ENCODE measurements at regions not wholly inside any gene's neighbourhood (a gene's known extent, or its start where the extent isn't known, plus 50 kb on each side); places are given as distances from the start of the nearest gene placed in this dataset.

GRCh38 chr7:17663061-17663675 lies 277.1 kb downstream of the SNX13 start:
- intact Hi-C loops (cut with DNase I; ENCODE audit: low total_unique reads), result no loop called here
- no peaks in the 10 kb centered on the region for H3K4me1 ChIP-seq
- H3K27me3 ChIP-seq, result no peaks in the 10 kb centered on the region
- no peaks in the 10 kb centered on the region for H3K9me3 ChIP-seq
- DNase-seq, result no peak
- no peak overlapping the region for H3K4me3 ChIP-seq
- H3K27ac ChIP-seq, result no peak overlapping the region
- no peak for TF ChIP-seq CTCF (IDR thresholded peaks at IDR 0.05)
- H3K36me3 ChIP-seq, result no peaks in the 10 kb centered on the region

GRCh38 chr7:17665029-17665428 lies 275.3 kb downstream of the SNX13 start:
- H3K36me3 ChIP-seq, result no peaks in the 10 kb centered on the region
- no peaks in the 10 kb centered on the region for H3K27me3 ChIP-seq
- no peak for DNase-seq
- H3K4me3 ChIP-seq, result no peak overlapping the region
- no peak for TF ChIP-seq CTCF (IDR thresholded peaks at IDR 0.05)
- intact Hi-C loops (cut with DNase I; ENCODE audit: low total_unique reads), result no loop called here
- H3K4me1 ChIP-seq, result no peaks in the 10 kb centered on the region
- no peaks in the 10 kb centered on the region for H3K9me3 ChIP-seq
- no peak overlapping the region for H3K27ac ChIP-seq

- H3K4me3 ChIP-seq, result no peak overlapping the region
- H3K36me3 ChIP-seq, result no peaks in the 10 kb centered on the region
- TF ChIP-seq CTCF (IDR thresholded peaks at IDR 0.05), result no peak
- no peak for DNase-seq
- H3K4me1 ChIP-seq, result no peaks in the 10 kb centered on the region
- no peaks in the 10 kb centered on the region for H3K9me3 ChIP-seq
- no peaks in the 10 kb centered on the region for H3K27me3 ChIP-seq
- H3K27ac ChIP-seq, result no peak overlapping the region
- intact Hi-C loops (cut with DNase I; ENCODE audit: low total_unique reads), result no loop called here
Measured at GRCh38 chr7:17668122-17668521, 272.2 kb downstream of the SNX13 start.

- no peaks in the 10 kb centered on the region for H3K4me1 ChIP-seq
- DNase-seq, result no peak
- H3K27ac ChIP-seq, result no peak overlapping the region
- no peak for TF ChIP-seq CTCF (IDR thresholded peaks at IDR 0.05)
- no peaks in the 10 kb centered on the region for H3K9me3 ChIP-seq
- no peak overlapping the region for H3K4me3 ChIP-seq
- no peaks in the 10 kb centered on the region for H3K36me3 ChIP-seq
- intact Hi-C loops (cut with DNase I; ENCODE audit: low total_unique reads), result no loop called here
- H3K27me3 ChIP-seq, result no peaks in the 10 kb centered on the region
Measured at GRCh38 chr7:17669204-17669603, 271.1 kb downstream of the SNX13 start.

GRCh38 chr7:17671956-17672355 lies 268.3 kb downstream of the SNX13 start:
- Histone ChIP-seq H3K36me3 (no peaks in the 10 kb centered on the region), H3K9me3 (no peaks in the 10 kb centered on the region), H3K4me3 (no peak overlapping the region), H3K27ac (no peak overlapping the region), H3K4me1 (no peaks in the 10 kb centered on the region), H3K27me3 (no peaks in the 10 kb centered on the region)
- no peak for TF ChIP-seq CTCF (IDR thresholded peaks at IDR 0.05)
- intact Hi-C loops (cut with DNase I; ENCODE audit: low total_unique reads), result no loop called here
- DNase-seq, result no peak

- no peak for DNase-seq
- TF ChIP-seq CTCF (IDR thresholded peaks at IDR 0.05), result no peak
- no peak overlapping the region for H3K4me3 ChIP-seq
- H3K27ac ChIP-seq, result no peak overlapping the region
- H3K27me3 ChIP-seq, result no peaks in the 10 kb centered on the region
- no peaks in the 10 kb centered on the region for H3K36me3 ChIP-seq
- H3K4me1 ChIP-seq, result no peaks in the 10 kb centered on the region
- H3K9me3 ChIP-seq, result no peaks in the 10 kb centered on the region
- intact Hi-C loops (cut with DNase I; ENCODE audit: low total_unique reads), result no loop called here
Measured at GRCh38 chr7:17672783-17673182, 267.5 kb downstream of the SNX13 start.

All from tibial artery (tissue), 4 donors.